Ishikawa (cell line): ENCODE measurements at regions not wholly inside any gene's neighbourhood (a gene's known extent, or its start where the extent isn't known, plus 50 kb on each side); places are given as distances from the start of the nearest gene placed in this dataset.

ENCODE experiments used
- FOXM1 ChIP-seq: IDR thresholded peaks from 2 replicates; pipeline ENCODE4 v1.6.1; 2012; ENCODE audit warnings: low read depth, borderline replicate concordance
- REST ChIP-seq: IDR thresholded peaks from 2 replicates; pipeline ENCODE4 v1.6.1; 2012; ENCODE audit warnings: low read depth, mild to moderate bottlenecking
- TAF1 ChIP-seq: IDR thresholded peaks from 2 replicates; pipeline ENCODE4 v1.6.1; 2012; ENCODE audit warnings: low read depth, mild to moderate bottlenecking
- TEAD4 ChIP-seq: IDR thresholded peaks from 2 replicates; pipeline ENCODE4 v1.6.1; 2012
- ZBTB7A ChIP-seq: IDR thresholded peaks from 2 replicates; pipeline ENCODE4 v1.6.1; 2012; ENCODE audit warnings: low read depth
- TF ChIP-seq, protein P1 (sequence below): IDR thresholded peaks from 2 replicates; pipeline ENCODE4 v1.6.1; 2012
- TF ChIP-seq, protein P2 (sequence below): IDR thresholded peaks from 2 replicates; pipeline ENCODE4 v1.6.1; 2012

DNA sequence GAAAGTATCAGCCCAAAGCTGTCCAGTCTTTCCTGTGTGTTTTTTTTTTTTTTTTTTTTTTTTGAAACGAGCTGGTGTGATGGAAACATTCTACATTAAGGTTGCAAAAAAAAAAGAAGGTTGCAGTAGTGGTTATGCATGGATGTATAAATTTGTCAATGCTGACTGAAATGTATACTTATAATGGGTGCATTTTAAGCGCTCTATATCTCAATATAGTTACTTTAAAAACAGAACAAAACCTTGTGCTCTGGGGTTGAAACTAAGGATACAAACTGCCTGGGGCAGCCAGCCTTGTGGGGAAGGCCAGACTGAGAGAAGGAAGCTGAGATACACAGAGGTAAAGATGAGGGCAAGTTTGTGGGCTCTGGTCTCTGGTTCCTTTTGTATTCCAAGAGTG is 87.3 kb upstream of the RMST start:
- TF ChIP-seq, protein P1, sequence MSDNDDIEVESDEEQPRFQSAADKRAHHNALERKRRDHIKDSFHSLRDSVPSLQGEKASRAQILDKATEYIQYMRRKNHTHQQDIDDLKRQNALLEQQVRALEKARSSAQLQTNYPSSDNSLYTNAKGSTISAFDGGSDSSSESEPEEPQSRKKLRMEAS = no peak
- TF ChIP-seq TAF1 (no peak), REST (no peak), ZBTB7A (no peak), FOXM1 (no peak), TEAD4 (no peak)
- TF ChIP-seq, protein P2, sequence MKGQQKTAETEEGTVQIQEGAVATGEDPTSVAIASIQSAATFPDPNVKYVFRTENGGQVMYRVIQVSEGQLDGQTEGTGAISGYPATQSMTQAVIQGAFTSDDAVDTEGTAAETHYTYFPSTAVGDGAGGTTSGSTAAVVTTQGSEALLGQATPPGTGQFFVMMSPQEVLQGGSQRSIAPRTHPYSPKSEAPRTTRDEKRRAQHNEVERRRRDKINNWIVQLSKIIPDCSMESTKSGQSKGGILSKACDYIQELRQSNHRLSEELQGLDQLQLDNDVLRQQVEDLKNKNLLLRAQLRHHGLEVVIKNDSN = no peak
